Activated B cell treated with CpG ODN at 0.5 μM for 24 hours (primary cell): ENCODE measurements at regions not wholly inside any gene's neighbourhood (a gene's known extent, or its start where the extent isn't known, plus 50 kb on each side); places are given as distances from the start of the nearest gene placed in this dataset.

Experiments used
- ATAC-seq: fragments of 200-7000 bp; cut with Tn5 transposase; one replicate; pipeline ENCODE4 v1.10.0; 2021; ENCODE audit warnings: low read depth, mild to moderate bottlenecking, moderate library complexity
- CTCF ChIA-PET: fragments of 350-600 bp; sonication (Branson Sonifier 250); formaldehyde crosslinking; loops from one replicate; lab custom pipeline; 2021; ENCODE audit warnings: antibody characterized with exemption; lab: Charles Lee
- POLR2A ChIA-PET: fragments of 350-600 bp; sonication (Branson Sonifier 250); formaldehyde crosslinking; loops from one replicate; lab custom pipeline; 2021; ENCODE audit warnings: antibody characterized with exemption; lab: Charles Lee
- DNase-seq: peaks from one replicate; pipeline ENCODE4 v3.0.0; 2022
- H3K27ac Mint-ChIP-seq: one replicate; pipeline ENCODE4 v1.8.0; 2020; ENCODE audit warnings: mixed read lengths
- H3K27me3 Mint-ChIP-seq: one replicate; pipeline ENCODE4 v1.8.0; 2021; ENCODE audit warnings: mixed read lengths
- H3K36me3 Mint-ChIP-seq: one replicate; pipeline ENCODE4 v1.8.0; 2021; ENCODE audit warnings: low read depth, mixed read lengths
- H3K4me1 Mint-ChIP-seq: one replicate; pipeline ENCODE4 v1.8.0; 2021; ENCODE audit warnings: mixed read lengths
- H3K4me3 Mint-ChIP-seq: one replicate; pipeline ENCODE4 v1.8.0; 2020; ENCODE audit warnings: mild to moderate bottlenecking, mixed read lengths
- H3K9me3 Mint-ChIP-seq: one replicate; pipeline ENCODE4 v1.8.0; 2020; ENCODE audit warnings: mixed read lengths
- CTCF ChIP-seq: fragments of 200-600 bp; IDR thresholded peaks from one replicate; pipeline ENCODE4 v1.8.0; 2022; ENCODE audit warnings: antibody characterized with exemption, mild to moderate bottlenecking
- intact Hi-C: fragments of 100-400 bp; cut with micrococcal nuclease; formaldehyde crosslinking; loops from one replicate; pipeline ENCODE4 v1.15.1; 2024

- Mint-ChIP-seq H3K4me3 (no peak overlapping the region), H3K36me3 (no peaks in the 10 kb centered on the region), H3K27me3 (peaks cover 5% of the 10 kb centered on the region), H3K27ac (no peak overlapping the region), H3K9me3 (no peaks in the 10 kb centered on the region), H3K4me1 (no peaks in the 10 kb centered on the region)
- POLR2A ChIA-PET, result no interaction called here
- TF ChIP-seq CTCF, result no peak
- intact Hi-C loops, result no loop called here
- ATAC-seq, result no peak
- CTCF ChIA-PET, result no interaction called here
- no peak for DNase-seq
Measured at GRCh38 chr7:121486590-121486989, 90.5 kb upstream of the FAM3C start.

GRCh38 chr7:121485467-121486243 lies 89.5 kb upstream of the FAM3C start:
- H3K4me1 Mint-ChIP-seq, result no peaks in the 10 kb centered on the region
- H3K27ac Mint-ChIP-seq, result no peak overlapping the region
- no peak overlapping the region for H3K4me3 Mint-ChIP-seq
- H3K9me3 Mint-ChIP-seq, result no peaks in the 10 kb centered on the region
- ChIA-PET POLR2A (no interaction called here), CTCF (no interaction called here)
- TF ChIP-seq CTCF, result no peak
- H3K36me3 Mint-ChIP-seq, result no peaks in the 10 kb centered on the region
- DNase-seq, result no peak
- ATAC-seq, result no peak
- intact Hi-C loops, result no loop called here
- peaks cover 8% of the 10 kb centered on the region for H3K27me3 Mint-ChIP-seq

GRCh38 chr7:121484089-121484763 lies 88.1 kb upstream of the FAM3C start:
- no peak for ATAC-seq
- no peak for TF ChIP-seq CTCF
- Mint-ChIP-seq H3K4me1 (no peaks in the 10 kb centered on the region), H3K27me3 (peaks cover 9% of the 10 kb centered on the region), H3K27ac (no peak overlapping the region), H3K4me3 (no peak overlapping the region), H3K9me3 (no peaks in the 10 kb centered on the region), H3K36me3 (no peaks in the 10 kb centered on the region)
- CTCF ChIA-PET, result no interaction called here
- intact Hi-C loops, result no loop called here
- POLR2A ChIA-PET, result no interaction called here
- no peak for DNase-seq

- Mint-ChIP-seq H3K9me3 (no peaks in the 10 kb centered on the region), H3K4me3 (no peak overlapping the region), H3K4me1 (no peaks in the 10 kb centered on the region), H3K36me3 (no peaks in the 10 kb centered on the region), H3K27ac (no peak overlapping the region), H3K27me3 (peaks cover 4% of the 10 kb centered on the region)
- TF ChIP-seq CTCF, result no peak
- no peak for ATAC-seq
- ChIA-PET POLR2A (interaction anchor here (0.7 kb wide), 1 partner anchor 84 kb away, joined by 3 read pairs; the partner anchor contains the start of gene FAM3C), CTCF (no interaction called here)
- DNase-seq, result no peak
- intact Hi-C loops, result no loop called here
Measured at GRCh38 chr7:121480566-121481335, 84.6 kb upstream of the FAM3C start.

GRCh38 chr7:121480058-121480457 lies 84.0 kb upstream of the FAM3C start:
- Mint-ChIP-seq H3K4me1 (no peaks in the 10 kb centered on the region), H3K27ac (no peak overlapping the region), H3K4me3 (no peak overlapping the region), H3K36me3 (no peaks in the 10 kb centered on the region), H3K27me3 (peaks cover 4% of the 10 kb centered on the region), H3K9me3 (no peaks in the 10 kb centered on the region)
- DNase-seq (no peak), ATAC-seq (no peak)
- ChIA-PET CTCF (interaction anchor here (0.7 kb wide), 1 partner anchor 7 kb away, joined by 3 read pairs; no protein-coding TSS in a partner anchor), POLR2A (no interaction called here)
- no peak for TF ChIP-seq CTCF
- intact Hi-C loops, result no loop called here
